Omental fat pad (tissue), 3 donors: ENCODE measurements at regions not wholly inside any gene's neighbourhood (a gene's known extent, or its start where the extent isn't known, plus 50 kb on each side); places are given as distances from the start of the nearest gene placed in this dataset.

Experiments used
- ATAC-seq: fragments of 150-250 bp; one replicate; pipeline ENCODE4 v1.9.1; 2016; ENCODE audit warnings: mild to moderate bottlenecking, moderate library complexity; ENCODE audit not compliant: low FRiP score
- DNase-seq: peaks from one replicate; pipeline ENCODE4 v3.0.0-alpha.2; 2019; ENCODE audit warnings: low spot score
- TF ChIP-seq, protein P1 (sequence below), 3 donors: fragments of 450-650 bp; IDR thresholded peaks; one replicate each; pipeline ENCODE4 v1.5.1; 2016 to 2017; ENCODE audit warnings: antibody characterized with exemption in 3 of 3, mild to moderate bottlenecking in 3 of 3, moderate library complexity in 2 of 3

DNA sequence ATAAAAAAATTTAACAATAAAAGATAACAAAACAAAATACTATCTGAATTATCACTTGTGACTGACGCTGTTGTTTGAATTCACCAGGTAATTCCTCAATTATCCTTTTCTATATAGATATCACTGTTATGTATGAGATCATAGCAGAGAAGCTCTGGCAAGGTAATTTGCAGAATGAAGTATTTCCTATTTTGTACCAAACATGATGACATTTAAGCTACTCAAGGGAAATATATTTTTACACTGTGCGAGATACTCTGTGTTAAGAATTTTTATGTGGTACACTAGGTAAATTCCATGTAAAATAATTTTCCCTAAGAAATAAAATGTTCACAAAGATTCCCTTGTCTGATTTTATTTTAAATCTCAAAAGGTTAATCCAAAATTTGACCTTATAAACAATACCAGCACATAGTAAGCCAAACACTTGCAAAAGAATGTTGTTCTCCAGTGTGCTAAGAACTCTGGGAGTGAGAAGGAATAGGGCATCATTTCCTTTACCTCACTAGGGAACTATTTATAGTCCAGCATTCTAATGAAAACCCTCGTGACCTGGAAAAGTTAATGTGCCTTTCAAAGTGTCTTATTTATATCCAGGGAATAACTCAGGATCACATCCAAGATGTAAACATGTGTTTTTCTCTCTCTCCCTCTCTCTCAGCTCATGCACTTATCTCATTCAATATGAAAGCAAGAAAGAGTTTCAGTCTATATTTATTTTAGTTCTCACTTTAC is 115.2 kb upstream of the RAP1B start:
- DNase-seq, result no peak
- no peak for ATAC-seq
- TF ChIP-seq, protein P1, sequence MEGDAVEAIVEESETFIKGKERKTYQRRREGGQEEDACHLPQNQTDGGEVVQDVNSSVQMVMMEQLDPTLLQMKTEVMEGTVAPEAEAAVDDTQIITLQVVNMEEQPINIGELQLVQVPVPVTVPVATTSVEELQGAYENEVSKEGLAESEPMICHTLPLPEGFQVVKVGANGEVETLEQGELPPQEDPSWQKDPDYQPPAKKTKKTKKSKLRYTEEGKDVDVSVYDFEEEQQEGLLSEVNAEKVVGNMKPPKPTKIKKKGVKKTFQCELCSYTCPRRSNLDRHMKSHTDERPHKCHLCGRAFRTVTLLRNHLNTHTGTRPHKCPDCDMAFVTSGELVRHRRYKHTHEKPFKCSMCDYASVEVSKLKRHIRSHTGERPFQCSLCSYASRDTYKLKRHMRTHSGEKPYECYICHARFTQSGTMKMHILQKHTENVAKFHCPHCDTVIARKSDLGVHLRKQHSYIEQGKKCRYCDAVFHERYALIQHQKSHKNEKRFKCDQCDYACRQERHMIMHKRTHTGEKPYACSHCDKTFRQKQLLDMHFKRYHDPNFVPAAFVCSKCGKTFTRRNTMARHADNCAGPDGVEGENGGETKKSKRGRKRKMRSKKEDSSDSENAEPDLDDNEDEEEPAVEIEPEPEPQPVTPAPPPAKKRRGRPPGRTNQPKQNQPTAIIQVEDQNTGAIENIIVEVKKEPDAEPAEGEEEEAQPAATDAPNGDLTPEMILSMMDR (IDR thresholded peaks at IDR 0.05), result no peak

DNA sequence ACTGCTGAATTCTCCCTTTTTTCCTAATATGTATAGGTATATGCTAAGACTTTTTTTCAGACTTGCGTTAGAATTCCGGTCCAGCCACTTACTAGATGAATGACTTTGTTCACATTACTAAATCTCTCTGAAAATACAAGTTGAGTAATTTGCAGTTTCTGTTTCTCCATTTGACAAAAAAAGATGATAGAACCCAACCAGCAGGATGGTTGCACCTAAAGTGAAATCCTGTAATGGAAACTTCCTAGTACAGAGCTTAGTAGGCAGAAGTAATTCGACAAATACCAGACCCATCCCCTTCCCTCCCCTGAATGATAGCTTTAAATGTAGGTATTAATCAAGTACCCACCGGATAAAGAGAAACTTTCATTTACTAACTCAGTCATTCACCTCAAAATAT is 113.6 kb upstream of the RAP1B start:
- no peak for ATAC-seq
- DNase-seq, result no peak
- TF ChIP-seq, protein P1 (IDR thresholded peaks at IDR 0.05), result no peak

DNA sequence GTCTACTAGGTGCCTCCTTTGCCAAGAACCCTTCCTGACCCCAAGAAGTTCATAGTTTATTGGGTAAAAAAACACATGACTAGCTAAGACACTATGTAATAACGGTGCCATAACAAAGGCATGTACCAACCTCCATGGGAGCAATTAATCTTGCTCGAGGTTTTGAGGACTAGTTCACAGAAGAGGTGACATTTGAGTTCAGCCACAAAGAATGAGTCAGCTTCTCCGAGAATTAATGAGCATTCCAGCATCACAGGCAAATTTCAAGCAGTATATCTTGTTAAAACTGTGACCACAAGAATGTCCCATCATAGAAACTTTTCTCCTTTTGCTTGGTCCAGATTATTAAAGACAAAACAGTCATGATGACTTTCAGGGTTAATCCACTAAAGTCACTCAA is 113.0 kb upstream of the RAP1B start:
- ATAC-seq (no peak), DNase-seq (no peak)
- TF ChIP-seq, protein P1 (IDR thresholded peaks at IDR 0.05), result no peak

DNA sequence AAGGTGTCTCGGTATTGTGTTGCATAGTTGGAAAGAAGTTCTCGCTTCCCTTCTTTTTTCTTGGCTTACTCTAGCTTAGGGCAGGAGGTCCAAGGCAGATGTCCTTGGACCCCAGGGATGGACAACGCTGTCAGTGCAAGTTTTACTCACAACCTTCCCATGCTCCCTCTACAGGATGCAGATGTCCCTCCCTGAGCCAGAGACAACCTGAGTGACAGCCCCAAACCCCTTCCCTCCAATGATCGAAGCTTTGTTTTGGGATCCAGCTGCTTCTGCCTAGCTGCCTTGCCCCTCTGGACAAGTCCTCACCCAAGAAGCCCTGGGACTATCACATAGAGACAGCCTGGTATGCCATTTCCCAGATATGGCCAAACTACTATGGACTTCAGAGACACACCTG is 112.0 kb upstream of the RAP1B start:
- ATAC-seq, result no peak
- TF ChIP-seq, protein P1 (IDR thresholded peaks at IDR 0.05), result no peak
- DNase-seq, result no peak

DNA sequence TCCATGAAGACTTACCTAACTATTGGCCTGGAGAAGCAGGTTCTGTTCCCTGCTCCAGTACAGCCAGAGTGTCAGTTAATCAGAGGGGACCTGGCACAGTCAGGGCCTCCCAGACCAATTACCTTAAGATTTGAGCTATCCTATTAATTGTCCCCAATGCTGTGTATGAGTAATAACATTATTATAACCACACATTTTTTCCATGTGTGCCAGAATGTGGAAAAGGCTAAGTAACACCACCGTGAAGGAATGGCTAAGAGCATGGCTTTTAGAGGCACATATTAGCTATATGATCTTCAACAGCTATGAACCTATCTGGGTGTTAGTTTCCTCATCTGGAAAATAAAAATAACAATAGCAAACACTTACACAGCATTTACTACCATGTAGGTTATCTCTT is 111.1 kb upstream of the RAP1B start:
- TF ChIP-seq, protein P1 (IDR thresholded peaks at IDR 0.05), result no peak
- no peak for DNase-seq
- no peak for ATAC-seq

DNA sequence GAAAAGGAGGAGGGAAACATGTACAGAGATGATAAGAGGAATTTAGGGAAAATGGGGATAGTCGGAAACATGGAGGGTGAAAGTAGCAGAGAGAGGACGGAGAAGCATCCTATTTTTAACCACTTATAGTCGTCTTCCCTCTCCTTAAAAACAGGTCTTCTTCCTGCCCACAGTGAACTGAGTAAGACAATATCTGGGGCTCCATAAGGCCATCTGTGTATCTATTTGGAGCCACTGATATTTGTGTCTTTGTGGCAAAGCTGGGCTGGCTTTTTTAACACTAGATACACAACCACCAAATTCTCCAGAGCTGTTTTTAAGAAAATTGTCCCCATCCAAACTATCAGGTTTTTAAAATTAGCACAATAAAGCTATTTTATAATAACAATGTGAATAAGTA is 109.5 kb upstream of the RAP1B start:
- DNase-seq (no peak), ATAC-seq (no peak)
- TF ChIP-seq, protein P1 (IDR thresholded peaks at IDR 0.05), result no peak

DNA sequence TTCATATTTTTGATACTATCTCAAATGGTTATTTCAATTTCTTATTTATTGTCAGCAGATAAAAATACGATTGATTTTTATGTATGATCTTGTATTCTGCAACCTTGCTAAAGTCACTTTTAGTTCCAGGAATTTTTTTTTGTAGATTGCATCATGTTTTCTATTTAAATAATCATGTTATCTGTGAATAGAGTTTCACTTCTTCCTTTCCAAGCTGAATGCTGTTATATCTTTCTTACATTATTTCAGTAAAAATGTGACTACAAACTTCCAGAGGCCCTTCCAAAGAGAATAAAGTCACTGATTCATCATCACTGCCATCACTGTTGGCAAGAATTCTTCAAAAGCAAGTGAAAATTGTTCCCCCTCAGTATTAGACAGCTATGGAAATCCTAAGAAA is 104.7 kb upstream of the RAP1B start:
- DNase-seq, result no peak
- no peak for ATAC-seq
- TF ChIP-seq, protein P1 (IDR thresholded peaks at IDR 0.05), result no peak
